Spleen (tissue), 11 donors: ENCODE measurements at regions not wholly inside any gene's neighbourhood (a gene's known extent, or its start where the extent isn't known, plus 50 kb on each side); places are given as distances from the start of the nearest gene placed in this dataset.

Experiments used
- DNase-seq: peaks from one replicate; pipeline ENCODE4 v3.0.0-alpha.2; 2020
- H3K27ac ChIP-seq, 8 donors: fragments of 200-600 bp; sonication (generic) in 7 of 8; 1 replicate in 4 of 8; 2 replicates in 4 of 8; pipeline versions ENCODE4 v1.5.0 to v1.8.0; 2016 to 2021; ENCODE audit warnings: inconsistent platforms in 4 of 8, mild to moderate bottlenecking in 4 of 8, moderate library complexity in 1 of 8
- H3K27me3 ChIP-seq, 7 donors: fragments of 200-600 bp; sonication (generic) in 6 of 7; replicated peaks in 1 of 7; 1 replicate in 4 of 7; 2 replicates in 3 of 7; pipeline versions ENCODE4 v1.5.0 to v1.8.0; 2016 to 2021; ENCODE audit warnings: inconsistent platforms in 3 of 7, mild to moderate bottlenecking in 1 of 7
- H3K36me3 ChIP-seq, 6 donors: fragments of 200-600 bp; sonication (generic) in 5 of 6; 1 replicate in 4 of 6; 2 replicates in 2 of 6; pipeline versions ENCODE4 v1.5.0 to v1.8.0; 2016 to 2021; ENCODE audit warnings: inconsistent platforms in 2 of 6
- H3K4me1 ChIP-seq, 6 donors: fragments of 200-600 bp; sonication (generic) in 5 of 6; 1 replicate in 3 of 6; 2 replicates in 3 of 6; pipeline versions ENCODE4 v1.5.0 to v1.8.0; 2016 to 2021; ENCODE audit warnings: inconsistent platforms in 3 of 6
- H3K4me3 ChIP-seq, 8 donors: fragments of 200-600 bp; sonication (generic) in 7 of 8; 1 replicate in 4 of 8; 2 replicates in 4 of 8; pipeline versions ENCODE4 v1.5.0 to v1.8.0; 2016 to 2021; ENCODE audit warnings: inconsistent platforms in 4 of 8, mild to moderate bottlenecking in 4 of 8, moderate library complexity in 2 of 8
- H3K9me3 ChIP-seq, 8 donors: fragments of 200-600 bp; sonication (generic) in 7 of 8; 1 replicate in 4 of 8; 2 replicates in 4 of 8; pipeline versions ENCODE4 v1.5.0 to v1.8.0; 2016 to 2021; ENCODE audit warnings: inconsistent platforms in 4 of 8
- POLR2A ChIP-seq, 3 donors: fragments of 450-650 bp; IDR thresholded peaks; one replicate each; pipeline ENCODE4 v1.5.1; 2017; ENCODE audit warnings: antibody characterized with exemption in 3 of 3, mild to moderate bottlenecking in 1 of 3
- POLR2AphosphoS5 ChIP-seq, 3 donors: sonication (generic); formaldehyde crosslinking; IDR thresholded peaks; one replicate each; pipeline ENCODE4 v1.5.1; 2017; ENCODE audit warnings: antibody characterized with exemption in 3 of 3
- WGBS, 5 donors: extraction: QIAGEN DNeasy Blood & Tissue Kit in 3 of 5; methylation state at CpG; one replicate each; pipeline versions ENCODE4 v1.1.5 to v1.1.7; 2013 to 2018; 5-methylcytosine and 5-hydroxymethylcytosine counted together
- intact Hi-C: fragments of 100-400 bp; cut with DNase I; formaldehyde crosslinking; loops from one replicate; pipeline ENCODE4 v1.15.0; 2023; ENCODE audit warnings: low total_unique reads
- TF ChIP-seq, protein P1 (sequence below), 11 experiments: fragments of 200-600 bp in 7 of 11; fragments of 450-650 bp in 4 of 11; sonication (generic) in 4 of 11; IDR thresholded peaks in 8 of 11; conservative IDR thresholded peaks in 3 of 11; 1 replicate in 7 of 11; 2 replicates in 4 of 11; pipeline versions ENCODE4 v1.4.0 to v1.8.0; 2016 to 2021; ENCODE audit warnings: antibody characterized with exemption in 11 of 11, inconsistent platforms in 4 of 11, mild to moderate bottlenecking in 1 of 11
- donor health status: healthy with polysubstance abuse.
- donor health status: DM: no; HTN: no; CAD: no; lungs with moderate emphysema.
- donor health status: DM: no; HTN: no; CAD: no.
- donor health status: Bipolar disorder and iron deficiency.
- donor health status: healthy.
- donor health status: DM: no; HTN: no; CAD: no.
- donor health status: DM: yes; HTN: yes; CAD: no.

- H3K36me3 ChIP-seq: no peaks in the 10 kb centered on the region
- intact Hi-C loops: no loop called here
- H3K27me3 ChIP-seq: no peaks in the 10 kb centered on the region
- WGBS, 5 donors: 59 to 71% (median 62%) methylated on average over 5 of the region's 5 CpGs
- no peaks in the 10 kb centered on the region for H3K4me1 ChIP-seq
- no peaks in the 10 kb centered on the region for H3K9me3 ChIP-seq
- no peak overlapping the region for H3K27ac ChIP-seq
- no peak for DNase-seq
- H3K4me3 ChIP-seq: no peak overlapping the region
- no peak for TF ChIP-seq POLR2AphosphoS5 (IDR thresholded peaks at IDR 0.05)
- TF ChIP-seq, protein P1, sequence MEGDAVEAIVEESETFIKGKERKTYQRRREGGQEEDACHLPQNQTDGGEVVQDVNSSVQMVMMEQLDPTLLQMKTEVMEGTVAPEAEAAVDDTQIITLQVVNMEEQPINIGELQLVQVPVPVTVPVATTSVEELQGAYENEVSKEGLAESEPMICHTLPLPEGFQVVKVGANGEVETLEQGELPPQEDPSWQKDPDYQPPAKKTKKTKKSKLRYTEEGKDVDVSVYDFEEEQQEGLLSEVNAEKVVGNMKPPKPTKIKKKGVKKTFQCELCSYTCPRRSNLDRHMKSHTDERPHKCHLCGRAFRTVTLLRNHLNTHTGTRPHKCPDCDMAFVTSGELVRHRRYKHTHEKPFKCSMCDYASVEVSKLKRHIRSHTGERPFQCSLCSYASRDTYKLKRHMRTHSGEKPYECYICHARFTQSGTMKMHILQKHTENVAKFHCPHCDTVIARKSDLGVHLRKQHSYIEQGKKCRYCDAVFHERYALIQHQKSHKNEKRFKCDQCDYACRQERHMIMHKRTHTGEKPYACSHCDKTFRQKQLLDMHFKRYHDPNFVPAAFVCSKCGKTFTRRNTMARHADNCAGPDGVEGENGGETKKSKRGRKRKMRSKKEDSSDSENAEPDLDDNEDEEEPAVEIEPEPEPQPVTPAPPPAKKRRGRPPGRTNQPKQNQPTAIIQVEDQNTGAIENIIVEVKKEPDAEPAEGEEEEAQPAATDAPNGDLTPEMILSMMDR (IDR thresholded peaks at IDR 0.05 in 8 of 11, conservative IDR thresholded peaks at IDR 0.05 in 3 of 11): no peak
- no peak for TF ChIP-seq POLR2A (IDR thresholded peaks at IDR 0.05)
Observed at GRCh38 chr3:90043287-90043686, 935.9 kb downstream of the EPHA3 start.

GRCh38 chr3:90044084-90044816 lies 936.8 kb downstream of the EPHA3 start:
- 59 to 86% (median 65%) methylated on average over 1 of the region's 1 CpG for WGBS, 5 donors
- no peaks in the 10 kb centered on the region for H3K36me3 ChIP-seq
- H3K9me3 ChIP-seq: no peaks in the 10 kb centered on the region
- H3K27me3 ChIP-seq: no peaks in the 10 kb centered on the region
- no peak for TF ChIP-seq POLR2A (IDR thresholded peaks at IDR 0.05)
- no peak for TF ChIP-seq POLR2AphosphoS5 (IDR thresholded peaks at IDR 0.05)
- TF ChIP-seq, protein P1 (IDR thresholded peaks at IDR 0.05 in 8 of 11, conservative IDR thresholded peaks at IDR 0.05 in 3 of 11): no peak
- H3K4me1 ChIP-seq: no peaks in the 10 kb centered on the region
- intact Hi-C loops: no loop called here
- H3K27ac ChIP-seq: no peak overlapping the region
- H3K4me3 ChIP-seq: no peak overlapping the region
- DNase-seq: no peak

GRCh38 chr3:90052425-90052950 lies 945.1 kb downstream of the EPHA3 start:
- Histone ChIP-seq H3K27ac (no peak overlapping the region), H3K27me3 (no peaks in the 10 kb centered on the region), H3K4me1 (no peaks in the 10 kb centered on the region), H3K36me3 (no peaks in the 10 kb centered on the region), H3K9me3 (no peaks in the 10 kb centered on the region), H3K4me3 (no peak overlapping the region)
- WGBS, 5 donors: 84 to 91% (median 88%) methylated on average over 3 of the region's 3 CpGs
- DNase-seq: no peak
- intact Hi-C loops: no loop called here
- no peak for TF ChIP-seq POLR2A (IDR thresholded peaks at IDR 0.05)
- no peak for TF ChIP-seq POLR2AphosphoS5 (IDR thresholded peaks at IDR 0.05)
- TF ChIP-seq, protein P1 (IDR thresholded peaks at IDR 0.05 in 8 of 11, conservative IDR thresholded peaks at IDR 0.05 in 3 of 11): no peak

GRCh38 chr3:90054311-90054710 lies 946.9 kb downstream of the EPHA3 start:
- H3K4me3 ChIP-seq: no peak overlapping the region
- WGBS, 5 donors: 60 to 73% (median 66%) methylated on average over 1 of the region's 1 CpG
- intact Hi-C loops: no loop called here
- H3K27ac ChIP-seq: no peak overlapping the region
- DNase-seq: no peak
- TF ChIP-seq POLR2A (IDR thresholded peaks at IDR 0.05) (no peak), POLR2AphosphoS5 (IDR thresholded peaks at IDR 0.05) (no peak)
- TF ChIP-seq, protein P1 (IDR thresholded peaks at IDR 0.05 in 8 of 11, conservative IDR thresholded peaks at IDR 0.05 in 3 of 11): no peak
- H3K36me3 ChIP-seq: no peaks in the 10 kb centered on the region
- no peaks in the 10 kb centered on the region for H3K4me1 ChIP-seq
- H3K27me3 ChIP-seq: no peaks in the 10 kb centered on the region
- H3K9me3 ChIP-seq: no peaks in the 10 kb centered on the region
